ENCODE measurements at regions not wholly inside any gene's neighbourhood (a gene's known extent, or its start where the extent isn't known, plus 50 kb on each side); places are given as distances from the start of the nearest gene placed in this dataset.
"Not testable (repeated sequence)": the region's sequence is repeated elsewhere in the genome, so short reads cannot be mapped to it uniquely, and the experiment has no call there.

GRCh38 chr21:41630917-41631316, 123.0 kb upstream of the TMPRSS2 start:
- DNase-seq, result no peak

GRCh38 chr21:41630249-41630648, 122.3 kb upstream of the TMPRSS2 start:
- DNase-seq, result no peak

- DNase-seq, result no peak
Measured at GRCh38 chr21:41628256-41628655, 120.3 kb upstream of the TMPRSS2 start.

GRCh38 chr21:41627428-41627827, 119.5 kb upstream of the TMPRSS2 start:
- DNase-seq, result no peak

GRCh38 chr21:41626021-41626420, 118.1 kb upstream of the TMPRSS2 start:
- DNase-seq, result no peak

GRCh38 chr21:41625428-41625827, 117.5 kb upstream of the TMPRSS2 start:
- no peak for DNase-seq

GRCh38 chr21:41624674-41625310, 116.8 kb upstream of the TMPRSS2 start:
- no peak for DNase-seq

- no peak for DNase-seq
Measured at GRCh38 chr21:41623945-41624344, 116.0 kb upstream of the TMPRSS2 start.

- DNase-seq, result no peak
Measured at GRCh38 chr21:41622831-41623548, 115.0 kb upstream of the TMPRSS2 start.

- DNase-seq, result no peak
Measured at GRCh38 chr21:41622201-41622600, 114.2 kb upstream of the TMPRSS2 start.

- DNase-seq, result no peak
Measured at GRCh38 chr21:41621513-41621912, 113.6 kb upstream of the TMPRSS2 start.

- no peak for DNase-seq
Measured at GRCh38 chr21:41620982-41621381, 113.0 kb upstream of the TMPRSS2 start.

- DNase-seq, result no peak
Measured at GRCh38 chr21:41620541-41620940, 112.6 kb upstream of the TMPRSS2 start.

- DNase-seq, result no peak
Measured at GRCh38 chr21:41616031-41616591, 108.2 kb upstream of the TMPRSS2 start.

GRCh38 chr21:41615613-41616012, 107.7 kb upstream of the TMPRSS2 start:
- no peak for DNase-seq

- DNase-seq, result no peak
Measured at GRCh38 chr21:41614511-41614910, 106.6 kb upstream of the TMPRSS2 start.

- DNase-seq, result no peak
Measured at GRCh38 chr21:41613533-41613909, 105.6 kb upstream of the TMPRSS2 start.

- DNase-seq, result peak; percentile 24
Measured at GRCh38 chr21:41612674-41613532, 104.9 kb upstream of the TMPRSS2 start.

GRCh38 chr21:41611966-41612606, 104.1 kb upstream of the TMPRSS2 start:
- peak; percentile 36 for DNase-seq

GRCh38 chr21:41611441-41611840, 103.5 kb upstream of the TMPRSS2 start:
- DNase-seq, result no peak

- not testable (repeated sequence) for DNase-seq
Measured at GRCh38 chr21:41610840-41611115, 102.8 kb upstream of the TMPRSS2 start.

- DNase-seq, result peak; percentile 29
Measured at GRCh38 chr21:41610042-41610839, 102.3 kb upstream of the TMPRSS2 start.
